ENCODE measurements at regions not wholly inside any gene's neighbourhood (a gene's known extent, or its start where the extent isn't known, plus 50 kb on each side); places are given as distances from the start of the nearest gene placed in this dataset.

DNA sequence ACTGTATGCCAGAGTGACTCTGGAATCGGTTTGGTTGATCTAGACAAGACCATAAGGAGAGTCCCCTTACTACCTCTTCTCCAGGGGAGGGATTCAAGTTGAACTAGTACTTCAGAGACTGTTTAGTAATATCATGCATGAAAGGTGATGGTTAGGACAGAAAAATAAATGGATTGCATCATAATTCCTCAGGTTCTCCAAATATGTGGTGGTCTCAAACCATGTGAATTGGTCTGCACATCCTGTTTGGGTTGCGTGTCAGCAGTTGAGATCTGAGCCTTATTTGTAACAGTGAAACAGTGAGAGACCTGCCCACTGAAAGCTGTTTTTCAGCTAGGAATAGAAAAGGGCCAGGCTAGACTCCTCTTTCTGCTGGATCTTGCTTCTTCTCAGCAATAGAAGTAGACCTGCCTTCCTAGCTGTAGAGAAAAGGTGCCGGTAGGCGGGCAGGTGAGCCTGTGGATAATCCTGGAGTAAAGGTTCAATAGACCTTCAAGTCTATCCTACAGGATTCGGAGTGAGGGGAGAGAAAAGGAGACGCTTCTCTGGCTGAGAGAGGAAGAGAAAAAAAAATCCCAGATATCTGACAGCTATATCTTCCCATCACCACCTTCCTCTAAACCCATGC is 258.5 kb upstream of the E2F7 start:
- H3K4me3 Mint-ChIP-seq: no peak overlapping the region
- H3K9me3 Mint-ChIP-seq: no peaks in the 10 kb centered on the region
- no peak for TF ChIP-seq CTCF (IDR thresholded peaks at IDR 0.05)
- H3K36me3 Mint-ChIP-seq (ENCODE audit: low read depth): peaks cover 2% of the 10 kb centered on the region
- no peak for DNase-seq
- no peak overlapping the region for H3K27ac Mint-ChIP-seq
- peaks cover 40% of the 10 kb centered on the region for H3K27me3 Mint-ChIP-seq
- H3K4me1 Mint-ChIP-seq (ENCODE audit: low read depth): peaks cover 6% of the 10 kb centered on the region
- POLR2A ChIA-PET: no interaction called here
- ATAC-seq: no peak
- CTCF ChIA-PET: interaction anchor here (1.2 to 1.5 kb wide), 2 partner anchors 9 to 36 kb away, joined by 3 to 7 read pairs; no protein-coding TSS in a partner anchor
- intact Hi-C loops (cut with micrococcal nuclease): loop anchor here (5.0 kb wide), 1 partner anchor 277 kb away; no protein-coding TSS in a partner anchor

- DNase-seq (no peak), ATAC-seq (no peak)
- Mint-ChIP-seq H3K4me3 (no peak overlapping the region), H3K9me3 (no peaks in the 10 kb centered on the region), H3K36me3 (ENCODE audit: low read depth) (no peaks in the 10 kb centered on the region), H3K4me1 (ENCODE audit: low read depth) (no peaks in the 10 kb centered on the region), H3K27me3 (peaks cover 13% of the 10 kb centered on the region), H3K27ac (no peak overlapping the region)
- POLR2A ChIA-PET: no interaction called here
- intact Hi-C loops (cut with micrococcal nuclease): no loop called here
- CTCF ChIA-PET: no interaction called here
- no peak for TF ChIP-seq CTCF (IDR thresholded peaks at IDR 0.05)
These were observed 253.8 kb upstream of the E2F7 start for GRCh38 chr12:77319166-77319565.

- no peak for TF ChIP-seq CTCF (IDR thresholded peaks at IDR 0.05)
- no peak overlapping the region for H3K27ac Mint-ChIP-seq
- H3K27me3 Mint-ChIP-seq: peaks cover 4% of the 10 kb centered on the region
- H3K4me3 Mint-ChIP-seq: no peak overlapping the region
- ChIA-PET POLR2A (no interaction called here), CTCF (interaction anchor here (1.8 kb wide), 1 partner anchor 9 kb away, joined by 7 read pairs; no protein-coding TSS in a partner anchor)
- DNase-seq: no peak
- no peaks in the 10 kb centered on the region for H3K4me1 Mint-ChIP-seq (ENCODE audit: low read depth)
- intact Hi-C loops (cut with micrococcal nuclease): no loop called here
- no peak for ATAC-seq
- no peaks in the 10 kb centered on the region for H3K36me3 Mint-ChIP-seq (ENCODE audit: low read depth)
- H3K9me3 Mint-ChIP-seq: no peaks in the 10 kb centered on the region
These were observed 250.0 kb upstream of the E2F7 start for GRCh38 chr12:77315407-77315806.

- CTCF ChIA-PET: interaction anchor here (1.8 kb wide), 1 partner anchor 10 kb away, joined by 7 read pairs; no protein-coding TSS in a partner anchor
These were observed 249.1 kb upstream of the E2F7 start for GRCh38 chr12:77314378-77315052.

More at GRCh38 chr12:77314378-77315052, 249.1 kb upstream of the E2F7 start:
- DNase-seq: no peak
- TF ChIP-seq CTCF (IDR thresholded peaks at IDR 0.05): no peak
- ATAC-seq: no peak
- POLR2A ChIA-PET: interaction anchor here (0.6 to 1.1 kb wide), 2 partner anchors 21 to 1782 kb away, joined by 3 to 4 read pairs; no protein-coding TSS in a partner anchor
- no peaks in the 10 kb centered on the region for H3K4me1 Mint-ChIP-seq (ENCODE audit: low read depth)
- H3K27ac Mint-ChIP-seq: no peak overlapping the region
- intact Hi-C loops (cut with micrococcal nuclease): no loop called here
- H3K9me3 Mint-ChIP-seq: no peaks in the 10 kb centered on the region
- no peak overlapping the region for H3K4me3 Mint-ChIP-seq
- no peaks in the 10 kb centered on the region for H3K36me3 Mint-ChIP-seq (ENCODE audit: low read depth)
- H3K27me3 Mint-ChIP-seq: peaks cover 4% of the 10 kb centered on the region
